ENCODE measurements at regions not wholly inside any gene's neighbourhood (a gene's known extent, or its start where the extent isn't known, plus 50 kb on each side); places are given as distances from the start of the nearest gene placed in this dataset.

DNA sequence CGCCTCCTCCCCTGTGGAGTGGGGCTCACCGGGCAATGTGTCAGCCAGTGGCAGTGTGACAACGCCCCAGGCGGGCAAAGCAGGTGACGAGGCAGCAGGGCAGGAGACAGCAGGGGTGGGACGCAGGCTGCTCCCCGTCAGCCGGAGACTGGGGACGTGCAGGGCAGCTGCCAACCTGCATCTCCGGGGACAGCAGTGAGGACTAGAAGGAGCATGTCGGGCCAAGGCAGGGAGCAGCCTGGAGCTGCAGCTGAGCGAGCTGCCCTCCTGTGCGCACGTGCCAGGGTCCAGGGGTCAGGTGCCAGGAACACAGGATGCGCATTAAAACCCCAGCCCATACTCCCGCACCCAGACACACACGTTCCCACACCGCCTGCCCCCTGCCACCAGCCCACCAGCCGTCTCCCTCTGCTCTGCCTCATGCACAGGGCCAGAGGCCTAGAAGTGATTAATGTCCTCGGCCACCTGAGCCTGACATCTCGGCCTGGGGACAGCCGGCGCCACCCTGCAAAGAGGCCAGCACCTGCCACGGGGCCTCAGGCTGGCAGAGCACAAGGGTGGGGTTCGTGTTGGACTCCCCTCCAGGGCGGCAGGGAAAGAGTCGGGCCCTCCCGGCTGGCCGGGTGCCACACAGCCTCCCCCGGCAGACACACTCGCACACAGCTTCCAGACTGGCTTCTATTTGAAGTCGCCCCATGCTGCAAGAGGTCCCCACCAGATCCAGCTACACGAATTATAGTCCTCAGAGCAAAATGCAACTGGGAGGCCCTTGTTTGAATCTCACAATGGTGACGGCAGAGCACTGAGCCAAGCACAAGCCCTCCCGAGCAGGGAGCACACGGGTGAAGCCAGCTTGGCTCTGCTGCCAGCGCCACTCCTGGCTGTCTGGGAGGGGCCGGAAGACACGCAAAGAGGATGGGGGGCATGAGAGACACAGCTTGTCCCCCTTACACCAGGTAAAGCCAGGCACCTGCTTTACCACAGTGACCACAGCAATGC is 90.4 kb downstream of the RBFOX3 start:
- DNase-seq = no peak

DNA sequence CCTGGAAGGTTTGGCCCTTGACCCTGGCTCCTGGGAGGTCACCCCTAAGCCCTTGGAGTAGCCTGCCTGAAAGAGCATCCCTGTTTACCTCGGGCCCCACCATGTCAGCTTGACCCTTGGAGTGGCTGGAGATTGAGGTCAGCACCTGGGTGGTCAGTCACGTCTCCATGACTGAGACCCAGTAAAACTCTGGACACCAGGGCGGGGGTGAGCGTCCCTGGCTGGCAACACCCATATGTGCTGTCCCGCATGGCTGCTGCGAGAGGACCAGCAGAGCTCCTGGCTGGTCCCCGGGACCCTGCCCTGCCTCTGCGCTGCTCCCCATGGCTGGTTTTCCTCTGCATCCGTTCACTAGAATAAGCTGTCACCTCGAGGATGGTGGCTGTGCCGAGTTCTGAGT is 91.2 kb downstream of the RBFOX3 start:
- no peak for DNase-seq

DNA sequence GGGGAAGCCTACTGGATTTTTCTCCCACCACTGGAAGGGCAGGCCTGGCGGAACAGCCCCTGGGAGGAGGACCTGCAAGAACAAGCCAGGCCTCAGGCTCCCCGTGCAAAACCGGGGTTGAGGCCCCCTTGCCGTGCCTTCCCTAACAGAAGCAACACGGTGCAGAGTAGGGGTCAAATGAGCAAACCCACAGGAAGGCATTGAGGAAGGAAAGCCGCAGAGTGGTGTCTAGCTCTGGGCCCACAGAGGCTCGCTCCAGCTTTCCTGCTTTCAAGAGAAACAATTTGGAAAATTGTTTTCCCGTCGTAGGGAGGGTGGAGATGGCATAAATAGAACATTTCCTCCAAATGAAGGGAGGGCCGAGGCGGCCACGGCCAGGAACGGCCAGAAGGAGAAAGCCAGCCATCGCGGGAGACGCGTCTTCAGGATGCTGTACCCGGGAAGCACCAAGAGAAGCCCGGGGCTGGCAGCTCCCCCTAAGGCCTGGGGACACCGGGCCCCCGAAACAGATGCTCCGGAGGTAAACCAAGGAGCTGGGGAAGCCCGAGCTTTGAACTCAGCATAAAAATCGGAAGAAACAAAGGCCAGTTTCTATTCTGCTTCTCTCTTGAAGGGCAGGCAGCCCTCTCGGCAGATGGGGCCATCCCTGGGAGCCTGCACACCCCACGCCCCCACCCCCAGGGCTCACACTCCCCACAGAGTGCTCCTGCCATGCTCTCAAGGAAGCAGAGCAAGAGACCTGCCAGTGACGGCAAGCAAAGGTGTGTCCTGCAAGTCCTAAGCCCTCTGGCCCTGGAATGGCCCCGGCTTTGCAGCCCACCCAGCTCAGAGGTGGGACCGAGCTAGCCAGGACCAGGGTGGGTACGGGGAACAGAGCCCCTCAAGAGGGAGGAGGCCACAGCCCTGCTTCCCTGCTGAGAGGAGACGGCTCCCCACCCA is 92.0 kb downstream of the RBFOX3 start:
- DNase-seq = no peak

DNA sequence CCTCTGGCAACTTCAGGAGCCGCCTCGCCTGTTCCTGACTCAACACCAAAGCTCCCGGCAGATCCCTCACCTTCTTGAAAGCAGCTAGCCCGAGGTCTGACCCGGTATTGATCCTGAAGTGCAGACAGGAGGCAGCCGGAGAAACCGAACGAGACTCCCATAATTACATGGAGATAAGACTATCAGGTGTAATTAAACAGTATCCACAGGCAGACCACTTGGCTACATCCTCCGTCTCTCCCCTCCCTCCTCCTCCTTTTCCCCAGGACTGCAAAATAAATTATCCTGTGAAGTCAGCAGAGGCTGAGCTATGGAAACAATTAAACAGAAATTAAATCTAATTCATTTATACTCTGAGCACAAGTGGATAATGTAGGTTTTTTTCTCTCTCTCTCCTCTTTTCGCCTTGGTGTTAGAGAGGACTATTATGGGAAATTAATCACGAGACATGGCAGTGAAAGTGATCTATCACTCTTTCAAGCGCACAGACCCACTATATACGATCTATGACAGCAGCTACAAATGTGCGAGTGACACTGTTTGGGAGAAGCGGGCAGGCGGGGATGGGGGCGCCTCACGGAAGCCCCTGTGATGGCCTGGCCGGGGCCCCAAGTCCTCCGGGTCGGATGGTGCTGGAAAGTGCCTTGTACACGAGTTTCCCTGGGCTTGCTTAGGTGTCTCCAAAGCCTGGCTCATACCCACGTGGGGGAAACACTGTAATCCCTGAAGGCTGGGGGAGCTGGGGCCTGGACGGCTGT is 92.8 kb downstream of the RBFOX3 start:
- no peak for DNase-seq

DNA sequence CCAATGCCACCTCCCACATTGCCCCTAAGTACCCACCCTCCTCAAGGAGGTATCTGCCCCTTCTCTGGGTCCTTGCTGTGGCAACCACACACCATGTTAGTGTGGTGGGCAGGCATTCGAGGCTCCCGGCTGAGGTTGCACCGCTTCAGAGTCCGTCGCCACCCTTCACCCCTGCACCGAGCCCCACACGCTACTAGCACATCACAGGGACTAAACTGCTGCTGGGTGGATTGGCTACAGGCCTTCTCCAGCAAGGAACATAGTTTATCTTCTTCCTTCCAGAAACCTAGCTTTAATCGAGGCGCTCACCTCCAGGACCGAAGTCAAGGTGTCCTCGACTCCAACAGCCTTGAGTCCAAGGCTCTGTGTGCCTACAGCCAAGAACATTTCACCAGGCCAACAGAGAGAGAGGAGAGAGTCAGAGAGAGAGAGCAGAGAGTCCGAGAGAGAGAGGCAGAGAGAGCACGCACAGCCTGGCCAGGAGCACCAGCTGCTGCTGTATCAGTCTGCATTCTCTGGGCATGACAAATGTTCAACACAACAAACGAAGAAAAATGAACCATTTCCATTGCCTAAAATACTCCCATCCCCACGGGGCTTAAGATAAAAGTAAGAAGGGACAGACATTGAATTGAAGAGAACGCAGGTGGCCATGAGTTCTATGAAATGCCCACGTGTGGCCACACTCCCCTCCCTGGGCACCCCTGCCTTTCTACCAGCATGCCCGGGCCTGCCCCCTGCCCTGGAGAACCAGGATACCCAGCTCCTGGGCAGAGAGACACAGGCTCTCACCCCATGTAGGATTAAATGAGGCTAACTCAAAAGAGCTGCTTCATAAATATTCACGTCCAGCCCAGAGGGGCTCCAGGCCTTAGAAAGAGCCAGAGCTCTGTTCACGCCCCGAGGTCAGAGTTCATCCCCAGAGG is 94.9 kb downstream of the RBFOX3 start:
- peak in 1 of 2 experiments; percentile 40 for DNase-seq

DNA sequence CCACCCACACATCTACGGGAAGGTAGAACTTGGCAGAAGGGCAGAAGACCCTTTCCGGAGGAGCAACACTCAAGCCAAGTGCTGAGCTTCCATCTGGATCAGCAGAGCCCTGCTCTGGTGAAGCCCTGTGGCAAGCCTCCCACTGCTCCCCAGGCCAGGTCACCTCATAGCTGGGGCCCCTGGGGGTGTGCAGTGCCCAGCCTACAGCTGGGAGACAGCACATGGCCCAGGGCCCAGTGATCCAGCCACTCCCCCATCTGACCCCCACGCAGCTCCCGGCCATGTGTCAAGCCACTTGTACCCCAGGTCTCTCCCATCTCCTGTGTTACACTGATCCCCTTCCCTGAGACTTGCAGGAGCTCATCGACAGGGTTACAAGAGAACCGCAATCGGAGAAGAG is 95.7 kb downstream of the RBFOX3 start:
- DNase-seq = no peak

DNA sequence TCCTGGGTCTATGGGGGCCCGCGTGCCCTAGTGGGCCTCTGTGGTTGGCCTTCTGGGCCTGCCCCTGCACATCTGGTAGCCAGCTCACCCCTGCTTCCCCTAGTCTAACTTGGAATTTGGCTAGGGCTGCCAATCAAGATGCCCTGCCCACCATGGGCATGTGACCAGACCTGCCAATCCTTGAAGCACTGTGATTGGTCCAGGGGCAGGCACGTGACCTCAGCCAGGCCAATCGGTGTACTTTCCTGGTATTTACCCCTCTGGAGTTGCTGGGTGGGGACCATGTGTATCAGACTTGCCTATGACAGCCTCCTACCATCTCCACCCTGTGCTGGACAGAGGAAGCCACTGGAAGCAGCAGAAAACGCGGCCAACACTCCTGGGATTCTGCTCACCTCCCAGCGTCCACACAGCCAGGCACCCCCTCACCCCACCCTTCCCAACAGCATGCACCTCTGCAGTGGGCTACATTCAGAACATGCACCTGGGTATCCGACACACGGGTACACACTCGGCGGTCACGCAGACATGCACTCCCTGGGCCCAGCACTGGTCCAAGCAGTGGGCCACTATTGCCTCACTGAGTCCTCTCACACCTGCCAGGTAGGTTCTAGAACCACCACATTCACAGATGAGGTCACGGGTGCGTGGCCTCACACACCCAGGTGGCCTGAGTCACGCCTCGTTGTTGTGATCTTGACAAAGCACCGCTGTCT is 96.9 kb downstream of the RBFOX3 start:
- DNase-seq = no peak

DNA sequence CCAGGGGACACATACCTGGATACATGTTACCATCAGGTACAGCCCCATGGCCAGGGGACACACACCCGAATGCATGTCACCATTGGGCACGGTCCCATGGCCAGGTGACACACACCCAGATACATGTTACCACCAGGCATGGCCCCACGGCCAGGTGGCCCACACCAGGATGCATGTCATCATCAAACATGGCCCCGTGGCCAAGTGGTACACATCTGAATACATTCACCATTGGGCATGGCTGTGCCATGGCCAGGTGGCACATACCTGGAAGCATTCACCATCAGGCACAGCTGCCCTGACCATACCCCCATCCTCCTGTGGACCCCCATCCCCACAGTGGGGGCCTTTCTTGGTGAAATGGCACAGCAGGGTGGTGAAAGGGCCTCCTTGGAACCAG is 97.6 kb downstream of the RBFOX3 start:
- no peak for DNase-seq

DNA sequence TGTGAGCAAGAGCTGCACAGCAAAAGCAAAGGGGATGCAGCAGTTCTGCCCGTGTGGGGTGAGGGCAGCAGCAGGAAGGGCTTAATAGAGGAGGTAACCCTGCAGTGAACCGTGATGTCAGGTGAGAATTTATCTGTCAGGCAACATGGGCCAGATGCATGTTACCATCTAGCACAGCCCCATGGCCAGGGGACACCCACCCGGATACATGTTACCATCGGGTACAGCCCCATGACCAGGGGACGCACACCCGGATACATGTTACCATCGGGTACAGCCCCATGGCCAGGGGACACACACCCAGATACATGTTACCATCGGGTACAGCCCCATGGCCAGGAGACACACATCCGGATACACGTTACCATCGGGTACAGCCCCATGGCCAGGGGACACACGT is 99.4 kb downstream of the RBFOX3 start:
- DNase-seq = no peak

DNA sequence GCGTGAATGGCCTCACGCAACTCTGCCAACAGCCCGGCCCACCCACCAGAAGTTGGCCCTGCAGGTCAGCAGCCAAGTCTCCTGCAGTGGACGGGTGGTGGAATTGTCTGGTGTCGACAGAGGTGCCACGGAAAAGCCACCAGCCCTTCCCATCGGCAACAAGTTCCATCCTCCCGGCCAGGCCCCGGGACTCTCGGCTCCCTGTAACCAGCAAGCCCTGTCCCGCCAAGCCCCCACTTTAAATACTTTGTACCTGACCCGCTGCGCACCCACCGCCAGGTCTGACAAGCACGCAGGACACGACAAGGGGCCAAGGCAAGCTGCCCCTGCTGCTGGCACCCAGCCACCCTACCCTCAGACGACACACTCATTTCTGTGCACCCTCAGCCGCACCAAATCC is 100.8 kb downstream of the RBFOX3 start:
- DNase-seq = no peak

DNA sequence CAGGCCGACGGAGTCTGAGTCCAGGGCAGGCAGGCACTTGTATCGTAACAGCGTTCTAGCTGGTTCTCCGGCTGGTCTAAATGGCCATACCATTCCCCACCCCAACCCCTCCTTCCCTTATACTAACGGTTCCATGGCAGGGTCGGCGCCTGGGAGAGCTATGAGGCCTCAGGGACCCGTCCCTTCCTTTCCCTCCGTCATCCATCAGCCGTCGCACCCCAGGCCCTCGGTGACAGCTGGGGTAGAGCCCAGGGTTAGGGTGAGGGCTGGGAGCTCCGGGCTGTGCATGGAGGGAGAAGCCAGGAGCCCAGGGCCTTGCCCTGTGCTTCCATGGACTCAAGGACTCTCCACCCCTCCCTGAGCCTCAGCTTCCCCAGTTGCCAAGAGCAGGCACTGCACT is 101.4 kb downstream of the RBFOX3 start:
- DNase-seq = no peak

DNA sequence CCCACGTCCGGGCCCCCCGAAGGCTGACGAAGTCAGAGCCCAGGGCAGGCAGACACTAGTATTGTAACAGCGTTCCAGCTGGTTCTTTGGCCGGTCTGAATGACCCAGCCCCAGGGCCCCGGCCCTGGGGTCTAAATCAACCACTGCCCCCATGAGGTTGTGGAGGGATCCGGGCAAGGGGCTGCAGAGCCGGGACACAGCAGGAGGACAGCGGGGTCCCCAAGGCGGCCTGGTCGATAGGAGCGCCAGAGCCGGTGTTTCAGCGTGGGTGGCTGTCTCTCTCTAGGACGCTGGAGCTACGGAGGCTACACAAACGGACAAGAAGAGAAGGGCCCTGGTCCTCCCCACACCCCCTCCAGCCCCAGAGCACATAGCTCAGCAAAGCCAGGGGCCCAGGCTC is 101.8 kb downstream of the RBFOX3 start:
- no peak for DNase-seq

DNA sequence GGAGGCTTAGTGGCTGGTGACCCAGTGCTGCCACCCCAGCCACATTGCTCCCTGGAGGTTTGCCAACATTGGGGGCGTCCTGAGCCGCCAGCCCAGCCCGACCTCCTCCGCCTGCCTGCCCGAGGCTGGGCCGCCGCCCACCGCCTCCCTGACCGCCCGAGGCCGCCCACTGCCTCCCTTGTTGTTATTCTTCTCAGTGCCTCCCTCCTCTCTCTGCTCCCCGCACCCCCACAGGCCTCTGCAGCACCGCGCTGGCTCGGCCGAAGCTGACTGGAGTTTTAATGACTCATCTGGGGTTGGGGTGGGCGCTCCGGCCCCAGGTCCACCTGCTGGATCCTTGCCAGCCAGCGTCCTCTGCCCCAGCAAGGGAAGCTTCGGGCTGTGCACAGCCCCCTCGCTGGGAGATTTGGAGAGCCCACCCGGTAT is 102.5 kb downstream of the RBFOX3 start:
- DNase-seq = no peak

DNA sequence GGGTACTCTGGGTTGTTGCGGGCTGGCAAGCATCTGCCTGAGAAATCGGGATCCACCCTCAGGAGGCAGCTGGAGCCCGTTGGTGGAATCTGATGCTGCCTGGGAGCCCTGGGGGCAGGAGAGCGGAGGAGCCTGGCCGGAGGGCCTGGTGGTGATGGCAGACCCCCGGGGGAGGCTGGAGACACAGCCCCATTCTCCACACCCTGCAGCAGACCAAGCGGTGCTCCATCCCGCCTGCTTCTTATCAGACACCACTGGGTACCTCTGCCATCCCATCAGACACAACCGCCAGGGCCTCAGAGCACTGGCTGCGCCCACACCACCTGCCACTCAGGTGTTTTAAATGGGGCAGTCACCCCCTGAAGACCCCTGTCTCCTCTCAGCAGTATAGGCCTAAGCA is 103.9 kb downstream of the RBFOX3 start:
- no peak for DNase-seq

DNA sequence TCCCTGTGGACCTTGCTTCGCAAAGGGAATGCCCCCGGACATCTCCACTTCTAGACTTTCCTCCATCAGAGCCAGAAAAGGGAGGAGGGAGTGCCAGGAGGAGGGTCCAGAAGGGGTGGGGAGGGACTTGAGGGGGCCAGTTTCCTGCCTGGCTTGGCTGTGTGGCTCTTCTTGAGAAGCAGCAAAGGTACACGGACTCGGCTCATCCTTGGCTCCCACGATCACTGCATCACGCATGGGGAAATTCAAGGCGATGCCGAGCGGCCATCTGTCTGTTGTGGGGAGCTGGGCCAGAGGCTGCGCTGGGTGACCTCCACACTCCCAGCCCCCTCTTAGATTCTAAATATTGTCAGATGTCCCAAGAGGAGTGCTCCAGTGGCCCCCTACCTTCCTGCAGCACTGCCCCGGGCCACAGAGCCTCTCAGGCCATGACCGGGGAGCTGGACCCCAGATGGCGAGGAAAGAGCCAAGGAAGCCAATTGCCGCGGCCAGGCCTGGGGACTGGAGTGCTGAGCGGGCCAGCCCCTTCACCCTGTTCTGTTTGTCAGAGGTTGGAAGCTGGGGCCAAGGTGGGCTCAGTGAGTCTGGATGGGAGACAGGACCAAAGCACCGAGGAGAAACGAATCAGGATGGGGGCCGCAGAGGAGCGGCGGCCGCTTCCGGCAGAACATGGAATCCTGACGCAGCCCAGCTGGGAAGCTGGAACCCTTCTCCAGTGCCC is 104.5 kb downstream of the RBFOX3 start:
- no peak for DNase-seq

DNA sequence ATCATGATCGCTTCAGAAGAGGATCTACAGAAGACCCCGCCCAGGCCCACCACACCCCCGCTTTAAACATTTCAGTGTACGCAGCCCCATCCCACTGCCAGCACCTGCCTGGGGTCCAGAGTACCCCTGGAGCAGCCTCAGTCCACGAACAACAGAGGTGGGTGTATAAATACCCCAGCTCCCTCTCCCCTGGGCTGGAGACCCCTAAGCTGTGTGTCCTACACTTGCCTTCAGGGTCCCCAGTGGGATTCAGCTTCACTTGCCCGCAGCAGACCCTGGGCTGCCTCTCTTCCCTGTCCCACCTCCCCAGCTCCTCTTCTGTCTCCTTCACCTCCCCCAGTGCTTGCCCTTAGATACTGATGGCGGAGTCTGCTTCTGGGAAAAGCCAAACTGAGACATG is 105.7 kb downstream of the RBFOX3 start:
- DNase-seq = no peak

DNA sequence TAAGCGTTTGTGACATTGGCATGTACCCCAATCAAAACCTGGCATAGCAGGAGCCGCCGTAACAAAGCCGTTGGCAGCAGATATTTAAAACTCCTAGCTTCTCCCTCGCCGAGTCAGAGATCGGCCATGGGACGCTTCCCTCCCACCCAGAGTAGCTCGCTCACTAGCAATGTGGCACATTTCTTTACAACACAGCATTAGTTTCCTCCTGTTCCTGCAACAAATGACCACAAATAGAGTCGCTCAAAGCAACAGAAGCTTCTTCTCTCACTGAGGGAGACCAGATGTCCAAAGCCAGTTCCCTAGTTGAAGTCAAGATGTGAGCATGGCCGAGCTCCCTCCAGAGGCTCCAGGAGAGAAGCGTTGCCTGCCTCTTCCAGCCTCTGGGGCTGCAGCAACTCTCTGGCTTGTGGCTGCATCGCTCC is 106.7 kb downstream of the RBFOX3 start:
- DNase-seq = peak; percentile 23 to 47

DNA sequence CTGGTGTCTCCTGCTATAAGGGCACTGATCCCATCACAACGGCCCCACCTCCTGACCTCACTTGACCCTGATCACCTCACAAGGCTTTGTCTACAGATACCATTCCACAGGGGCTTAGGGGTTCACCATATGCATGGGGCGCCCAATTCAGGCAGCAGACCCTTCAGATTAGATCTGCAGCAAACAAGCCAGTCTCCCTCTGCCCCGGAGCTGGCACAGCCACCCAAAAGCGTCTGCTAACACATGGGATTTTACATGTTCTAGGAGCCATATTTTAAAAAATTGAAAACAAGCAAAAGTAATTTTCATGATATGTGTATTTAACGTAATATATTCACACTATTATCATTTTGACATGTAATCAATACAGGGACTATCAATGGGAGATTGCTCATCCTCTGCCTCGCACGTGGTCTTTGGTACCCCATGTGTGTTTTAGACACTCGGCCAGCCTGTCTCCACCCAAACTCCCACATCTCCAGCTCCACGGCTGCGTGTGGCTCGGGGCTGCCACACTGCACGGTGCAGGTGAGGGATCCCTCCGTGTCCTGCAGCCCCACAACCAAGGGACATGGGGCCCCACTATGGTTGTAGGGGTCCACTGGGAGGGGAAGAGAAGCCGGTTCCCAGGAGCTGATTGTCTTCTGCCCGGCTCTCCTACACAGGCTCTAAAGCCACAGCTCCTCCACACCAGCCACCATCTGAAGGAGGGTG is 107.6 kb downstream of the RBFOX3 start:
- no peak for DNase-seq

DNA sequence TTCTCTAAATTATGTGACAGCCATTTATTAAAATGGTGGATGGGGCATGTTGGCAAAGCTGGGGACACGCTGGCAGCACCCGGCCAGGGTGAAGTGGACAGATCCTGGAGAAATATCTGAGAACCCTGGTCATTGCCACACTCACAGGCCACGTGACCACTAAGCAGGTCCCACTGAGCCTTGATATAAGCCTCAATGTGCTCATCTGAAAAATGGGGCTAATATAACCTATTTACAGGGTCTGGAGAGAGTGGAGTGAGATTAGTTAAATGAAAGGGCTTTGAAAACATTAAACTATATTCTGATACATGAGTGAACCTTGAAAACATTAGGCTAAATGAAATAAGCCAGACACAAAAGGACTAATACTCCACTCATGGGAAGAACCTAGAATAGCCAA is 108.9 kb downstream of the RBFOX3 start:
- no peak for DNase-seq
